Neural progenitor cell (in vitro differentiated cells): ENCODE measurements at regions not wholly inside any gene's neighbourhood (a gene's known extent, or its start where the extent isn't known, plus 50 kb on each side); places are given as distances from the start of the nearest gene placed in this dataset.

ENCODE experiments used
- DNase-seq: peaks from one replicate; pipeline ENCODE4 v3.0.0-alpha.2; 2016; ENCODE audit warnings: low spot score
- H2AFZ ChIP-seq: fragments of 200-600 bp; sonication (generic); replicated peaks from 2 replicates; pipeline ENCODE4 v1.6.1; 2016; ENCODE audit warnings: antibody characterized with exemption
- H3F3A ChIP-seq: fragments of 200-600 bp; sonication (generic); 2 replicates; pipeline ENCODE4 v1.6.1; 2016; ENCODE audit warnings: antibody characterized with exemption, low read depth
- H3K27ac ChIP-seq: fragments of 200-600 bp; sonication (generic); 2 replicates; pipeline ENCODE4 v1.5.1; 2016; ENCODE audit warnings: mild to moderate bottlenecking
- H3K27me3 ChIP-seq: fragments of 200-600 bp; sonication (generic); 2 replicates; pipeline ENCODE4 v1.6.1; 2016; ENCODE audit warnings: mild to moderate bottlenecking, moderate library complexity
- H3K36me3 ChIP-seq: fragments of 200-600 bp; sonication (generic); 2 replicates; pipeline ENCODE4 v1.5.1; 2016
- H3K4me1 ChIP-seq: fragments of 200-600 bp; sonication (generic); 2 replicates; pipeline ENCODE4 v1.6.1; 2016; ENCODE audit warnings: mixed run types
- H3K4me2 ChIP-seq: fragments of 200-600 bp; sonication (generic); 2 replicates; pipeline ENCODE4 v1.6.1; 2016
- H3K4me3 ChIP-seq: fragments of 200-600 bp; sonication (generic); 2 replicates; pipeline ENCODE4 v1.5.1; 2016
- H3K79me2 ChIP-seq: fragments of 200-600 bp; sonication (generic); 2 replicates; pipeline ENCODE4 v1.6.1; 2016; ENCODE audit warnings: low read depth
- H3K9ac ChIP-seq: fragments of 200-600 bp; sonication (generic); 2 replicates; pipeline ENCODE4 v1.6.1; 2016
- H3K9me3 ChIP-seq: fragments of 200-600 bp; sonication (generic); 2 replicates; pipeline ENCODE4 v1.5.1; 2016; ENCODE audit warnings: low read depth
- H4K20me1 ChIP-seq: fragments of 200-600 bp; sonication (generic); 2 replicates; pipeline ENCODE4 v1.6.1; 2016; ENCODE audit warnings: low read depth
- H3K27ac Mint-ChIP-seq: 3 replicates; pipeline ENCODE4 v1.8.0; 2021; ENCODE audit warnings: mixed read lengths
- H3K27me3 Mint-ChIP-seq: 2 replicates; pipeline ENCODE4 v1.8.0; 2022; ENCODE audit warnings: low read depth, mild to moderate bottlenecking, inconsistent platforms, moderate library complexity, mixed read lengths; ENCODE audit not compliant: insufficient read depth
- H3K36me3 Mint-ChIP-seq: 3 replicates; pipeline ENCODE4 v1.8.0; 2021; ENCODE audit warnings: mixed read lengths
- H3K4me1 Mint-ChIP-seq: 3 replicates; pipeline ENCODE4 v1.8.0; 2021; ENCODE audit warnings: mixed read lengths
- H3K4me3 Mint-ChIP-seq: 3 replicates; pipeline ENCODE4 v1.8.0; 2021; ENCODE audit warnings: mild to moderate bottlenecking, moderate library complexity, mixed read lengths
- H3K9me3 Mint-ChIP-seq: 3 replicates; pipeline ENCODE4 v1.8.0; 2020; ENCODE audit warnings: mixed read lengths
- EZH2 ChIP-seq: fragments of 200-600 bp; sonication (generic); IDR thresholded peaks from 2 replicates; pipeline ENCODE4 v1.6.1; 2017; ENCODE audit warnings: antibody characterized with exemption, mild to moderate bottlenecking, moderate library complexity
- EZH2phosphoT487 ChIP-seq: fragments of 200-600 bp; sonication (generic); IDR thresholded peaks from 2 replicates; pipeline ENCODE4 v1.6.1; 2017; ENCODE audit warnings: antibody characterized with exemption
- TF ChIP-seq, protein P1 (sequence below): fragments of 200-600 bp; sonication (generic); IDR thresholded peaks from 2 replicates; pipeline ENCODE4 v1.5.1; 2017; ENCODE audit warnings: antibody characterized with exemption, mild to moderate bottlenecking

DNA sequence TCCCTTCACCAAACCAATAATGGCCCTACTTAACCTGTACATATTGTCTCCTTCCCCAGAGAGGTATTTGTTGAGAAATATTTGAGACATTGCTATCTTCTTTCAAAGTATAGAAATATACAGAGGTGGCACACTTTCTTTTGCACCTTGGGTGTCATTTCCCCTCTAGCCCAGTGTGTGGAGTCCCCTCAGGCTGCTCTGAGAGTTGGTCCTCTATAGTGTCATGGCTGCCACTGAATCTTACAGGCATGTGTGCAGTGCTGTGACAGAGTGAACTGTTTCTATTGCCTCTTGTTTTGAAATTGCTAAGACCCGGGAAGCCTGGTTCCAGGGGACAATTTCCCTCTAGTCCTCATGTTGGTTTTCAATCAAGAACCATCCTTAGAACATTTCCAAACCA lies 140.2 kb upstream of the KCNJ6 start:
- Histone ChIP-seq H3K79me2 (no peaks in the 10 kb centered on the region), H3K9me3 (no peaks in the 10 kb centered on the region), H3K4me2 (no peak overlapping the region), H4K20me1 (no peaks in the 10 kb centered on the region), H3K9ac (no peak overlapping the region), H3K27me3 (no peaks in the 10 kb centered on the region), H3F3A (no peaks in the 10 kb centered on the region), H3K4me1 (no peaks in the 10 kb centered on the region), H3K27ac (no peak overlapping the region), H2AFZ (no peak overlapping the region), H3K4me3 (no peak overlapping the region), H3K36me3 (no peaks in the 10 kb centered on the region)
- peaks cover 3% of the 10 kb centered on the region for H3K9me3 Mint-ChIP-seq
- peaks cover 10% of the 10 kb centered on the region for H3K27me3 Mint-ChIP-seq
- no peak overlapping the region for H3K27ac Mint-ChIP-seq
- DNase-seq: no peak
- no peaks in the 10 kb centered on the region for H3K36me3 Mint-ChIP-seq
- TF ChIP-seq EZH2 (no peak), EZH2phosphoT487 (no peak)
- TF ChIP-seq, protein P1, sequence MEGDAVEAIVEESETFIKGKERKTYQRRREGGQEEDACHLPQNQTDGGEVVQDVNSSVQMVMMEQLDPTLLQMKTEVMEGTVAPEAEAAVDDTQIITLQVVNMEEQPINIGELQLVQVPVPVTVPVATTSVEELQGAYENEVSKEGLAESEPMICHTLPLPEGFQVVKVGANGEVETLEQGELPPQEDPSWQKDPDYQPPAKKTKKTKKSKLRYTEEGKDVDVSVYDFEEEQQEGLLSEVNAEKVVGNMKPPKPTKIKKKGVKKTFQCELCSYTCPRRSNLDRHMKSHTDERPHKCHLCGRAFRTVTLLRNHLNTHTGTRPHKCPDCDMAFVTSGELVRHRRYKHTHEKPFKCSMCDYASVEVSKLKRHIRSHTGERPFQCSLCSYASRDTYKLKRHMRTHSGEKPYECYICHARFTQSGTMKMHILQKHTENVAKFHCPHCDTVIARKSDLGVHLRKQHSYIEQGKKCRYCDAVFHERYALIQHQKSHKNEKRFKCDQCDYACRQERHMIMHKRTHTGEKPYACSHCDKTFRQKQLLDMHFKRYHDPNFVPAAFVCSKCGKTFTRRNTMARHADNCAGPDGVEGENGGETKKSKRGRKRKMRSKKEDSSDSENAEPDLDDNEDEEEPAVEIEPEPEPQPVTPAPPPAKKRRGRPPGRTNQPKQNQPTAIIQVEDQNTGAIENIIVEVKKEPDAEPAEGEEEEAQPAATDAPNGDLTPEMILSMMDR: no peak
- H3K4me3 Mint-ChIP-seq: no peak overlapping the region
- H3K4me1 Mint-ChIP-seq: peaks cover 18% of the 10 kb centered on the region

DNA sequence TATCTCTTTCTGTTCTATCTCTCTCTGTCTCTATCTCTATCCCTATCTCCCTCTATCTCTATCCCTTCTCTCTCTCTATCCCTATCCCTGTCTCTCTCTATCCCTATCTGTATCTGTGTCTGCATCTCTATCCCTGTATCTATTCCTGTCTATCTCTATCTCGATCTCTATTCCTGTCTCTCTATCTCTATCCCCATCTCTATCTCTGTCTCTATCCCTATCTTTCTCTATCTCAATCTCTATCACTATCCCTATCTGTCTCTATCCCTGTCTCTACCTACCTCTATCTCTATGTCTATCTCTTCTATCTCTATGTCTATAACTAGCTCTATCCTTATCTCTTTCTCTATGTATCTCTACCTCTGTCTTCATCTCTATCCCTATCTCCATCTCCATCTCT lies 141.4 kb upstream of the KCNJ6 start:
- peaks cover 18% of the 10 kb centered on the region for H3K4me1 Mint-ChIP-seq
- H3K4me3 Mint-ChIP-seq: no peak overlapping the region

GRCh38 chr21:38060533-38060932 lies 144.3 kb upstream of the KCNJ6 start:
- Histone ChIP-seq H3K79me2 (no peaks in the 10 kb centered on the region), H3K36me3 (no peaks in the 10 kb centered on the region), H3K4me3 (no peak overlapping the region), H3K27me3 (no peaks in the 10 kb centered on the region), H2AFZ (no peak overlapping the region), H3K9ac (no peak overlapping the region), H3K4me1 (no peaks in the 10 kb centered on the region), H3F3A (no peaks in the 10 kb centered on the region), H4K20me1 (no peaks in the 10 kb centered on the region), H3K9me3 (no peaks in the 10 kb centered on the region), H3K27ac (no peak overlapping the region), H3K4me2 (no peak overlapping the region)
- no peak for DNase-seq
- TF ChIP-seq, protein P1: no peak
- TF ChIP-seq EZH2 (no peak), EZH2phosphoT487 (no peak)
- peaks cover 3% of the 10 kb centered on the region for H3K9me3 Mint-ChIP-seq
- no peak overlapping the region for H3K4me3 Mint-ChIP-seq
- H3K27me3 Mint-ChIP-seq: peaks cover 2% of the 10 kb centered on the region
- H3K36me3 Mint-ChIP-seq: no peaks in the 10 kb centered on the region
- H3K4me1 Mint-ChIP-seq: peaks cover 2% of the 10 kb centered on the region
- H3K27ac Mint-ChIP-seq: no peak overlapping the region

More for the DNA sequence above, 141.4 kb upstream of the KCNJ6 start:
- Histone ChIP-seq H3K9ac (no peak overlapping the region), H3K4me3 (no peak overlapping the region), H3K79me2 (no peaks in the 10 kb centered on the region), H3K9me3 (no peaks in the 10 kb centered on the region), H3K36me3 (no peaks in the 10 kb centered on the region), H3K27me3 (no peaks in the 10 kb centered on the region), H3K4me2 (no peak overlapping the region), H4K20me1 (no peaks in the 10 kb centered on the region), H3K4me1 (no peaks in the 10 kb centered on the region), H3F3A (no peaks in the 10 kb centered on the region), H3K27ac (no peak overlapping the region), H2AFZ (no peak overlapping the region)
- TF ChIP-seq EZH2: no peak
- TF ChIP-seq, protein P1: no peak
- TF ChIP-seq EZH2phosphoT487: no peak
- DNase-seq: no peak
- Mint-ChIP-seq H3K27me3 (peaks cover 8% of the 10 kb centered on the region), H3K36me3 (no peaks in the 10 kb centered on the region), H3K27ac (no peak overlapping the region), H3K9me3 (peaks cover 3% of the 10 kb centered on the region)
